IPS-18a (cell line): ENCODE measurements at regions not wholly inside any gene's neighbourhood (a gene's known extent, or its start where the extent isn't known, plus 50 kb on each side); places are given as distances from the start of the nearest gene placed in this dataset.
"Not testable (repeated sequence)": the region's sequence is repeated elsewhere in the genome, so short reads cannot be mapped to it uniquely, and the experiment has no call there.

Experiments
- H3K27ac ChIP-seq: one replicate; pipeline ENCODE4 v1.5.1; 2013; ENCODE audit warnings: low read length
- H3K27me3 ChIP-seq: one replicate; pipeline ENCODE4 v1.6.1; 2013; ENCODE audit warnings: mild to moderate bottlenecking, low read length; ENCODE audit not compliant: control insufficient read depth, insufficient read depth
- H3K36me3 ChIP-seq: one replicate; pipeline ENCODE4 v1.6.1; 2013; ENCODE audit warnings: low read depth, low read length; ENCODE audit not compliant: control insufficient read depth
- H3K4me1 ChIP-seq: one replicate; pipeline ENCODE4 v1.6.1; 2013; ENCODE audit warnings: low read depth, low read length; ENCODE audit not compliant: control insufficient read depth
- H3K4me3 ChIP-seq: one replicate; pipeline ENCODE4 v1.5.1; 2013; ENCODE audit warnings: low read length
- H3K9ac ChIP-seq: one replicate; pipeline ENCODE4 v1.6.1; 2013; ENCODE audit warnings: mild to moderate bottlenecking, low read length, moderate library complexity
- H3K9me3 ChIP-seq: one replicate; pipeline ENCODE4 v1.6.1; 2013; ENCODE audit warnings: low read depth, low read length; ENCODE audit not compliant: control insufficient read depth

DNA sequence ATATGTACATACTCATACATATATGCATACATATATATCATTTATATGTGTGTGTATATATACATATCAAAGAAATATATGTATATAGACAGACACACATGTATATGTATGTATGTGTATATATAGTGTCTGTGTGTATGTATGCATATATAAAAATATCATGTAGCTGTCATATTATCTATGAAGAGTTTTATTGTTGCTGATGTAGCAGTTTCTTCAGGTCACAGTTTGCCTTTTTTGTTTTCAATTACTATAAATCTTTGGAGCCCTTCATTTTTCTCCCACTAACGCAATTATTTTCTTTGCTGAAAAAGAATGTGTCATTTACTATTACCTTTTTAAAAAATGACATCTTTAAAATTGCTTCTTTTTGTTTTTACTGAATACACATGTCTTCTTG is 904.5 kb downstream of the PLA2G4A start:
- H3K27me3 ChIP-seq, result no peaks in the 10 kb centered on the region
- H3K9me3 ChIP-seq, result no peaks in the 10 kb centered on the region

DNA sequence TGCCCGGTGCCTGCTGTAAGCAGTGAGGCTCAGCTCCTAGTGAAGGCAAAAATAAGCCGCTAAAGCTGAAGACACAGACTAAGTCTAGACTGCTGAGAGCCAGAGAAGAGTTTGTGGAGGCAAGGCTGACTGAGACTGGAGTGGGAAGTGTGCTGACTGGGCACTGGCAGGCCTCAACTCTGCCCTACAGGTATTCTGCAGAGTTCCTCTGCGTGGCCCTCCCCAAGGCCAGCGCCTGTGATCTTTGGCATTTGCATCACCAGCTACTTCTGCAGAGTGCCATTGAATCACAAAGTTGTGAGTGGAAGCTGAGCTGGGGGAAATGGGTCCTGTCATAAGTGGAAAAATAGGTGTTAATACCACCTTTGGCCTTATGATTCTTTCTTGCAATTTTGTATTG is 905.7 kb downstream of the PLA2G4A start:
- H3K4me1 ChIP-seq, result no peaks in the 10 kb centered on the region
- no peak overlapping the region for H3K27ac ChIP-seq
- no peak overlapping the region for H3K4me3 ChIP-seq
- H3K27me3 ChIP-seq, result no peaks in the 10 kb centered on the region
- no peak overlapping the region for H3K9ac ChIP-seq
- H3K9me3 ChIP-seq, result no peaks in the 10 kb centered on the region
- H3K36me3 ChIP-seq, result no peaks in the 10 kb centered on the region

More for the DNA sequence above, 904.5 kb downstream of the PLA2G4A start:
- Histone ChIP-seq H3K9ac (no peak overlapping the region), H3K4me3 (no peak overlapping the region), H3K4me1 (no peaks in the 10 kb centered on the region), H3K36me3 (no peaks in the 10 kb centered on the region), H3K27ac (no peak overlapping the region)

- H3K9me3 ChIP-seq, result no peaks in the 10 kb centered on the region
- H3K4me1 ChIP-seq, result no peaks in the 10 kb centered on the region
- H3K36me3 ChIP-seq, result no peaks in the 10 kb centered on the region
- no peaks in the 10 kb centered on the region for H3K27me3 ChIP-seq
- H3K27ac ChIP-seq, result no peak overlapping the region
- H3K9ac ChIP-seq, result no peak overlapping the region
- H3K4me3 ChIP-seq, result no peak overlapping the region
Observed at GRCh38 chr1:187744665-187745064, 915.9 kb downstream of the PLA2G4A start.

DNA sequence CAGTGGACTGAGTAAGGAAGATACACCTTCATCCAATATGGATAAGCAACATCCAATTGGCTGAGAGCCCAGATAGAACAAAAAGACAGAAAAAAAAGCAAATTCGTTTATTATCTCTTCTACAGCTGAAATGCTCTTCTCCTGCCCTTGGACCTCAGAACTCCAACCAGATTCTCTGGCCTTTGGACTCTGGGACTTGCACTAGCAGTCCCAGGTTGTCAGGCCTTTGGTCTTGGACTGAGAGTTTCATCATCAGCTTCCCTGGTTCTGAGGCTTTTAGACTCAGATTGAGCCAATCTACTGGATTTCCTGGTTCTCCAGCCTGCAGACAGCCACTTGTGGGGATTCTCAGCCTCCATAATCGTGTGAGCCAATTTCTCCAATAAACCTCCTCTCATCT is 926.8 kb downstream of the PLA2G4A start:
- H3K27me3 ChIP-seq, result no peaks in the 10 kb centered on the region
- no peak overlapping the region for H3K9ac ChIP-seq
- no peaks in the 10 kb centered on the region for H3K36me3 ChIP-seq
- H3K27ac ChIP-seq, result no peak overlapping the region
- no peak overlapping the region for H3K4me3 ChIP-seq
- H3K9me3 ChIP-seq, result no peaks in the 10 kb centered on the region
- no peaks in the 10 kb centered on the region for H3K4me1 ChIP-seq

- not testable (repeated sequence) for H3K9ac ChIP-seq, H3K4me3 ChIP-seq, H3K4me1 ChIP-seq, H3K27me3 ChIP-seq, H3K9me3 ChIP-seq, H3K36me3 ChIP-seq, H3K27ac ChIP-seq
Observed at GRCh38 chr1:187756684-187757083, 927.9 kb downstream of the PLA2G4A start.

- H3K9ac ChIP-seq, result no peak overlapping the region
- no peaks in the 10 kb centered on the region for H3K27me3 ChIP-seq
- H3K4me1 ChIP-seq, result no peaks in the 10 kb centered on the region
- no peak overlapping the region for H3K27ac ChIP-seq
- H3K9me3 ChIP-seq, result peaks cover 2% of the 10 kb centered on the region
- no peak overlapping the region for H3K4me3 ChIP-seq
- H3K36me3 ChIP-seq, result no peaks in the 10 kb centered on the region
Observed at GRCh38 chr1:187759825-187760333, 931.1 kb downstream of the PLA2G4A start.

- Histone ChIP-seq H3K4me3 (no peak overlapping the region), H3K9me3 (peaks cover 2% of the 10 kb centered on the region), H3K27me3 (no peaks in the 10 kb centered on the region), H3K27ac (no peak overlapping the region), H3K36me3 (no peaks in the 10 kb centered on the region), H3K9ac (no peak overlapping the region), H3K4me1 (no peaks in the 10 kb centered on the region)
Observed at GRCh38 chr1:187762118-187762517, 933.4 kb downstream of the PLA2G4A start.

DNA sequence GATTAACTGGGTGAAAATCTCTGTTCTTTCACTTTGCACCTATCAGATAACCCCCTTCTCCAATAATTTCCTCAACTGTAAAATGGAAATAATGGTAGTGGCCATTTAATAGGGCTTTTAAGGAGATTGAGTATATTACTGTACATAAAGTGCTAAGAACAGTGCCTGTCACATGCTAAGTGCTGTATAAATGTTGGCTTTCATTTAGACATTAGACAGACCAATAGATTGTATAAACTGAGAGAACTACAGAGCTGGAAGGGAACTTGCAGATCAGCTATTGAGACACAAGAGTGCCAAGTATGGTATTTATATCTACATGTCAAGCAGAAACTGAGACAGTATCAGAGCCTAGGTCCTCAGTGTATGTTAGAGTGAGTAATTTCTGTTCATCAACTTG is 934.7 kb downstream of the PLA2G4A start:
- Histone ChIP-seq H3K27me3 (no peaks in the 10 kb centered on the region), H3K27ac (no peak overlapping the region), H3K4me3 (no peak overlapping the region), H3K4me1 (no peaks in the 10 kb centered on the region), H3K9me3 (peaks cover 2% of the 10 kb centered on the region), H3K36me3 (no peaks in the 10 kb centered on the region), H3K9ac (no peak overlapping the region)

GRCh38 chr1:187763976-187764375 is 935.2 kb downstream of the PLA2G4A start:
- no peaks in the 10 kb centered on the region for H3K4me1 ChIP-seq
- H3K36me3 ChIP-seq, result no peaks in the 10 kb centered on the region
- no peak overlapping the region for H3K4me3 ChIP-seq
- peaks cover 2% of the 10 kb centered on the region for H3K9me3 ChIP-seq
- no peak overlapping the region for H3K9ac ChIP-seq
- no peak overlapping the region for H3K27ac ChIP-seq
- H3K27me3 ChIP-seq, result no peaks in the 10 kb centered on the region

DNA sequence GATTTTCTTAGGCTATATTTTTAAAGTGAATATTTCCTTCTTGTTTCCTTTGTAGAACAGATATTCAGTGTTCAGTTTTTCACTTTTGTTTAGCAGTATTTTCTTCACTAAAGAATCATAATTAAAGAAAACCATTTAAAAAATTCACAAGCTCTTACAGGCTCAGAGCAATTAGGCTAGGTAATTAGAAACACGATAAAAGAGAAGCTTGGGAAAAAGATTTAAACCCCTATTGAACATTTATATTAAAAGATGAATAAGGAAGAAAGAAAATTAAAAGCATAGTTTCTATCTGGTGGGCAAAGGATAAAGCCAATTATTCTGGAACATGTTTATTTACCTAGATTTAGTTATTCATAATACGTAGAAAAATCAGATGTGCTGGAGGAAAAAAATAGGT is 942.6 kb downstream of the PLA2G4A start:
- Histone ChIP-seq H3K9ac (no peak overlapping the region), H3K9me3 (no peaks in the 10 kb centered on the region), H3K27me3 (no peaks in the 10 kb centered on the region), H3K4me3 (no peak overlapping the region), H3K27ac (no peak overlapping the region), H3K4me1 (no peaks in the 10 kb centered on the region), H3K36me3 (no peaks in the 10 kb centered on the region)

- Histone ChIP-seq H3K36me3 (no peaks in the 10 kb centered on the region), H3K9ac (no peak overlapping the region), H3K4me1 (no peaks in the 10 kb centered on the region), H3K4me3 (no peak overlapping the region), H3K9me3 (no peaks in the 10 kb centered on the region), H3K27ac (no peak overlapping the region), H3K27me3 (no peaks in the 10 kb centered on the region)
Observed at GRCh38 chr1:187773168-187773567, 944.4 kb downstream of the PLA2G4A start.

GRCh38 chr1:187787736-187788135 is 959.0 kb downstream of the PLA2G4A start:
- Histone ChIP-seq H3K4me3 (no peak overlapping the region), H3K9me3 (no peaks in the 10 kb centered on the region), H3K27me3 (no peaks in the 10 kb centered on the region), H3K36me3 (no peaks in the 10 kb centered on the region), H3K27ac (no peak overlapping the region), H3K4me1 (peaks cover 4% of the 10 kb centered on the region), H3K9ac (no peak overlapping the region)
